ENCODE measurements at regions not wholly inside any gene's neighbourhood (a gene's known extent, or its start where the extent isn't known, plus 50 kb on each side); places are given as distances from the start of the nearest gene placed in this dataset.
"Not testable (repeated sequence)": the region's sequence is repeated elsewhere in the genome, so short reads cannot be mapped to it uniquely, and the experiment has no call there.

- in situ Hi-C loops (cut with HindIII; ENCODE audit: low pct_unique_long_range_greater_than_20kb, low sequenced_read_pairs): no loop called here
- DNase-seq (ENCODE audit: low read depth, low spot score): peak; percentile 2
Measured at GRCh38 chr21:32958288-32959002, 67.3 kb upstream of the OLIG2 start.

- in situ Hi-C loops (cut with HindIII; ENCODE audit: low pct_unique_long_range_greater_than_20kb, low sequenced_read_pairs): no loop called here
Measured at GRCh38 chr21:32962268-32962667, 63.5 kb upstream of the OLIG2 start.

GRCh38 chr21:32965129-32965680 is 60.5 kb upstream of the OLIG2 start:
- no peak for DNase-seq (ENCODE audit: low read depth, low spot score)
- in situ Hi-C loops (cut with HindIII; ENCODE audit: low pct_unique_long_range_greater_than_20kb, low sequenced_read_pairs): no loop called here

More at GRCh38 chr21:32962268-32962667, 63.5 kb upstream of the OLIG2 start:
- no peak for DNase-seq (ENCODE audit: low read depth, low spot score)

GRCh38 chr21:32966120-32966519 is 59.6 kb upstream of the OLIG2 start:
- in situ Hi-C loops (cut with HindIII; ENCODE audit: low pct_unique_long_range_greater_than_20kb, low sequenced_read_pairs): no loop called here
- DNase-seq (ENCODE audit: low read depth, low spot score): no peak

- in situ Hi-C loops (cut with HindIII; ENCODE audit: low pct_unique_long_range_greater_than_20kb, low sequenced_read_pairs); DNase-seq (ENCODE audit: low read depth, low spot score): not testable (repeated sequence)
Measured at GRCh38 chr21:32968103-32968502, 57.6 kb upstream of the OLIG2 start.

- DNase-seq (ENCODE audit: low read depth, low spot score): no peak
- in situ Hi-C loops (cut with HindIII; ENCODE audit: low pct_unique_long_range_greater_than_20kb, low sequenced_read_pairs): no loop called here
Measured at GRCh38 chr21:32974653-32975052, 51.1 kb upstream of the OLIG2 start.

GRCh38 chr21:32975811-32976431 is 49.8 kb upstream of the OLIG2 start:
- in situ Hi-C loops (cut with HindIII; ENCODE audit: low pct_unique_long_range_greater_than_20kb, low sequenced_read_pairs): no loop called here
- no peak for DNase-seq (ENCODE audit: low read depth, low spot score)

Small RNA genes in the stretch of these regions (small RNA-seq; reads per million reads assigned to genes)
- gene RF00156: 0 reads per million in 2 experiments
